Calu3 (cell line): ENCODE measurements at regions not wholly inside any gene's neighbourhood (a gene's known extent, or its start where the extent isn't known, plus 50 kb on each side); places are given as distances from the start of the nearest gene placed in this dataset.

ENCODE experiments used
- BruUV-seq: library from RNA; stranded (reverse); fragments of 400-500 nt; replicated peaks from 2 replicates; lab custom pipeline; 2021; lab: Mats Ljungman, UMichigan
- CTCF ChIA-PET: fragments of 300-600 bp; sonication (Branson Sonifier 250); formaldehyde crosslinking; loops from one replicate; lab custom pipeline; 2022; ENCODE audit warnings: antibody characterized with exemption; lab: Charles Lee
- DNase-seq: peaks from one replicate; pipeline ENCODE4 v3.0.0; 2022
- H3K27ac Mint-ChIP-seq: one replicate; pipeline ENCODE4 v1.8.0; 2022; ENCODE audit warnings: mixed read lengths; ENCODE audit not compliant: unreplicated experiment
- H3K27me3 Mint-ChIP-seq: one replicate; pipeline ENCODE4 v1.8.0; 2022; ENCODE audit warnings: mixed read lengths; ENCODE audit not compliant: unreplicated experiment
- H3K36me3 Mint-ChIP-seq: one replicate; pipeline ENCODE4 v1.8.0; 2022; ENCODE audit warnings: mild to moderate bottlenecking, moderate library complexity, mixed read lengths; ENCODE audit not compliant: insufficient read depth, unreplicated experiment
- H3K4me1 Mint-ChIP-seq: one replicate; pipeline ENCODE4 v1.8.0; 2022; ENCODE audit warnings: mild to moderate bottlenecking, low read depth, mixed read lengths; ENCODE audit not compliant: unreplicated experiment
- H3K4me3 Mint-ChIP-seq: one replicate; pipeline ENCODE4 v1.8.0; 2022; ENCODE audit warnings: mild to moderate bottlenecking, low read depth, moderate library complexity, mixed read lengths; ENCODE audit not compliant: unreplicated experiment
- H3K9me3 Mint-ChIP-seq: one replicate; pipeline ENCODE4 v1.8.0; 2022; ENCODE audit warnings: low read depth, mixed read lengths; ENCODE audit not compliant: unreplicated experiment
- intact Hi-C: fragments of 100-400 bp; cut with micrococcal nuclease; formaldehyde crosslinking; loops from one replicate; pipeline ENCODE4 v1.10.0; 2022; ENCODE audit not compliant: unreplicated experiment
- TF ChIP-seq, protein P1 (sequence below): fragments of 200-600 bp; IDR thresholded peaks from one replicate; pipeline ENCODE4 v1.8.0; 2022; ENCODE audit warnings: antibody characterized with exemption; ENCODE audit not compliant: unreplicated experiment

GRCh38 chr1:209433649-209434031 is 149.9 kb upstream of the CAMK1G start:
- intact Hi-C loops = loop anchor here (2.0 kb wide), 1 partner anchor 79 kb away; no protein-coding TSS in a partner anchor

DNA sequence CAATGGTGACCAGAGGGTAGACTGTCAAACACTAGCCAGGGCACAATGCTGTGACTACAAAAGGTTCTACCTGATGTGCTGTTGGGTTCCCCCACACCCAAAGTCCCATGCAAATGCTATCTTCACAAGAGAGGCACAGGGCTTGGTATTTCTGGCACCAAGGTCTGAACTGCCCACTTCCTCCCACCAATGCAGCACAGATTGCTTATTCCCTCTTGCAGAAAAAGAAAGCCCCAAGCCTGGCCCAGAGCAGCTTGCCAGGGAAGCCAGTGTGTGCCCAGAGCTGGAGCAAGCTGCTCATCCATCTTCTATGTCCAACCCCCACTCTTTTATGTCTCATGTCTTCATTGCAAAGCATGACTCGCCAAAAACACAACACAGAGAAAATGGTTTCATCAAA is 149.4 kb upstream of the CAMK1G start:
- BruUV-seq = no TSS peak
- CTCF ChIA-PET = interaction anchor here (0.6 to 2.1 kb wide), 5 partner anchors 13 to 374 kb away, joined by 3 to 7 read pairs (median 3); no protein-coding TSS in a partner anchor
- H3K4me3 Mint-ChIP-seq = no peak overlapping the region
- H3K27me3 Mint-ChIP-seq = no peaks in the 10 kb centered on the region
- intact Hi-C loops = loop anchor here (2.0 kb wide), 1 partner anchor 79 kb away; no protein-coding TSS in a partner anchor
- H3K36me3 Mint-ChIP-seq = no peaks in the 10 kb centered on the region
- DNase-seq = no peak
- no peak overlapping the region for H3K27ac Mint-ChIP-seq
- peaks cover 21% of the 10 kb centered on the region for H3K4me1 Mint-ChIP-seq
- TF ChIP-seq, protein P1, sequence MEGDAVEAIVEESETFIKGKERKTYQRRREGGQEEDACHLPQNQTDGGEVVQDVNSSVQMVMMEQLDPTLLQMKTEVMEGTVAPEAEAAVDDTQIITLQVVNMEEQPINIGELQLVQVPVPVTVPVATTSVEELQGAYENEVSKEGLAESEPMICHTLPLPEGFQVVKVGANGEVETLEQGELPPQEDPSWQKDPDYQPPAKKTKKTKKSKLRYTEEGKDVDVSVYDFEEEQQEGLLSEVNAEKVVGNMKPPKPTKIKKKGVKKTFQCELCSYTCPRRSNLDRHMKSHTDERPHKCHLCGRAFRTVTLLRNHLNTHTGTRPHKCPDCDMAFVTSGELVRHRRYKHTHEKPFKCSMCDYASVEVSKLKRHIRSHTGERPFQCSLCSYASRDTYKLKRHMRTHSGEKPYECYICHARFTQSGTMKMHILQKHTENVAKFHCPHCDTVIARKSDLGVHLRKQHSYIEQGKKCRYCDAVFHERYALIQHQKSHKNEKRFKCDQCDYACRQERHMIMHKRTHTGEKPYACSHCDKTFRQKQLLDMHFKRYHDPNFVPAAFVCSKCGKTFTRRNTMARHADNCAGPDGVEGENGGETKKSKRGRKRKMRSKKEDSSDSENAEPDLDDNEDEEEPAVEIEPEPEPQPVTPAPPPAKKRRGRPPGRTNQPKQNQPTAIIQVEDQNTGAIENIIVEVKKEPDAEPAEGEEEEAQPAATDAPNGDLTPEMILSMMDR = no peak
- no peaks in the 10 kb centered on the region for H3K9me3 Mint-ChIP-seq

More at GRCh38 chr1:209433649-209434031, 149.9 kb upstream of the CAMK1G start:
- Mint-ChIP-seq H3K4me3 (no peak overlapping the region), H3K36me3 (no peaks in the 10 kb centered on the region), H3K9me3 (no peaks in the 10 kb centered on the region), H3K4me1 (peaks cover 26% of the 10 kb centered on the region), H3K27ac (no peak overlapping the region), H3K27me3 (no peaks in the 10 kb centered on the region)
- no TSS peak for BruUV-seq
- CTCF ChIA-PET = interaction anchor here (0.6 to 2.1 kb wide), 5 partner anchors 12 to 374 kb away, joined by 3 to 7 read pairs (median 4); no protein-coding TSS in a partner anchor
- TF ChIP-seq, protein P1 = no peak
- DNase-seq = no peak

DNA sequence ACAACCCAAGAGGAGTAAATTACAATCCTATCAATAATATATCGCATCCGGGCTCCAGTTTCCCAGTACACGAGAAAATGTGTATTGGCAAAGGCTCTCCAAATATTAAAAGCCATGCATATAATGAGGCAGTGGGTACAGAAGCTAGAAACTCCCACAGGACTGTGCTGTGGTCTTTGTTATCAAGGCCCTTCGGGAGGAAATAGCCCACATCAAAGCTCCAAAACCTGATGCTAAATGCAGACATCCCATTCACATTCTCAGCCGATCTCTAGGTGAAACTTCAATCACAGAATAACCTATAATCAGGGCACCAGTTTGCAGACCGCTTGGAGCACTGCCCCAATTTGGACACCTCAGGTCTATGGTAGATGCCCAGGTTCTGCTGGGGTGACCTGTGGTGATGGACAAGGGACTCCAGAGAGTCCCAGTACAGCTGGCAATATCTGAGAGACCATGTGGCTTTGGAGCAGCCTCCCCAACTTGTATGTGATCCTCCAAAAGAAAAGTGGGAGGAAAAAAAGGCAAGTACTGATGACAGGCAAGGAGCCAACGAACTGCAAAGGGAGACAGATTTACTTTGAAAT is 148.8 kb upstream of the CAMK1G start:
- DNase-seq = no peak
- Mint-ChIP-seq H3K4me1 (peaks cover 20% of the 10 kb centered on the region), H3K4me3 (no peak overlapping the region), H3K9me3 (no peaks in the 10 kb centered on the region), H3K36me3 (no peaks in the 10 kb centered on the region), H3K27ac (no peak overlapping the region), H3K27me3 (peaks cover 5% of the 10 kb centered on the region)
- intact Hi-C loops = loop anchor here (1.0 to 2.0 kb wide), 5 partner anchors 80 to 782 kb away; no protein-coding TSS in a partner anchor
- TF ChIP-seq, protein P1 = no peak
- no TSS peak for BruUV-seq
- CTCF ChIA-PET = interaction anchor here (0.9 to 2.1 kb wide), 3 partner anchors 13 to 131 kb away, joined by 3 to 7 read pairs (median 5); no protein-coding TSS in a partner anchor

- TF ChIP-seq, protein P1 = peak; percentile 92
- CTCF ChIA-PET = interaction anchor here (1.6 to 2.1 kb wide), 2 partner anchors 15 to 130 kb away, joined by 5 to 7 read pairs; no protein-coding TSS in a partner anchor
- Mint-ChIP-seq H3K27me3 (peaks cover 17% of the 10 kb centered on the region), H3K4me1 (peaks cover 20% of the 10 kb centered on the region), H3K27ac (no peak overlapping the region), H3K36me3 (no peaks in the 10 kb centered on the region), H3K4me3 (no peak overlapping the region), H3K9me3 (peaks cover 4% of the 10 kb centered on the region)
- no TSS peak for BruUV-seq
- peak; percentile 94 for DNase-seq
- intact Hi-C loops = loop anchor here (1.0 to 2.0 kb wide), 5 partner anchors 81 to 784 kb away; no protein-coding TSS in a partner anchor
These were observed 147.6 kb upstream of the CAMK1G start for GRCh38 chr1:209435654-209436566.
